GM10266 (cell line): ENCODE measurements at regions not wholly inside any gene's neighbourhood (a gene's known extent, or its start where the extent isn't known, plus 50 kb on each side); places are given as distances from the start of the nearest gene placed in this dataset.
"Not testable (repeated sequence)": the region's sequence is repeated elsewhere in the genome, so short reads cannot be mapped to it uniquely, and the experiment has no call there.

Experiments used
- DNase-seq: peaks from one replicate; pipeline ENCODE4 v3.0.0; 2012; ENCODE audit errors: extremely low spot score
- TF ChIP-seq, protein P1 (sequence below): IDR thresholded peaks from 2 replicates; pipeline ENCODE4 v1.5.1; 2012; ENCODE audit warnings: mild to moderate bottlenecking, low read depth; ENCODE audit not compliant: control insufficient read depth, insufficient read depth; ENCODE audit errors: missing control alignments

DNA sequence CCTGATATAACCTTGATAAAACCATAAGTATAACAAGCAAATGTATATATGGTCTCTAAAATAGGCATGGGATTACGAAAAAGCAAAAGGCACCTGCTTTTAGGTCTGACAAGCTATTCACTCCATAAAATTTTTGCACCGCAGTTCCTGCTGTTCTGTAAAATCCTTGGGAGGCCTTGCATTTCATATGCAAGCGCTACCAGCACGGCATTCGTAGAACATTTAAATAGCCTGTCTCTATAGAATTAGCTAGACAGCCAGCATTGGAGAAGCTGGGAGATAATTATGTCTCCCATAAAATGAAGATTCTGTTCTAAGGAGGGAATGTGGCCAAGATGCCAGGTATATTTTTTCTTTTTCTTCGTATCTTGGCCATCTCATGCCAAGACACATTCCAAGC lies 64.5 kb upstream of the ATXN1 start:
- TF ChIP-seq, protein P1, sequence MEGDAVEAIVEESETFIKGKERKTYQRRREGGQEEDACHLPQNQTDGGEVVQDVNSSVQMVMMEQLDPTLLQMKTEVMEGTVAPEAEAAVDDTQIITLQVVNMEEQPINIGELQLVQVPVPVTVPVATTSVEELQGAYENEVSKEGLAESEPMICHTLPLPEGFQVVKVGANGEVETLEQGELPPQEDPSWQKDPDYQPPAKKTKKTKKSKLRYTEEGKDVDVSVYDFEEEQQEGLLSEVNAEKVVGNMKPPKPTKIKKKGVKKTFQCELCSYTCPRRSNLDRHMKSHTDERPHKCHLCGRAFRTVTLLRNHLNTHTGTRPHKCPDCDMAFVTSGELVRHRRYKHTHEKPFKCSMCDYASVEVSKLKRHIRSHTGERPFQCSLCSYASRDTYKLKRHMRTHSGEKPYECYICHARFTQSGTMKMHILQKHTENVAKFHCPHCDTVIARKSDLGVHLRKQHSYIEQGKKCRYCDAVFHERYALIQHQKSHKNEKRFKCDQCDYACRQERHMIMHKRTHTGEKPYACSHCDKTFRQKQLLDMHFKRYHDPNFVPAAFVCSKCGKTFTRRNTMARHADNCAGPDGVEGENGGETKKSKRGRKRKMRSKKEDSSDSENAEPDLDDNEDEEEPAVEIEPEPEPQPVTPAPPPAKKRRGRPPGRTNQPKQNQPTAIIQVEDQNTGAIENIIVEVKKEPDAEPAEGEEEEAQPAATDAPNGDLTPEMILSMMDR, result no peak
- DNase-seq, result no peak

DNA sequence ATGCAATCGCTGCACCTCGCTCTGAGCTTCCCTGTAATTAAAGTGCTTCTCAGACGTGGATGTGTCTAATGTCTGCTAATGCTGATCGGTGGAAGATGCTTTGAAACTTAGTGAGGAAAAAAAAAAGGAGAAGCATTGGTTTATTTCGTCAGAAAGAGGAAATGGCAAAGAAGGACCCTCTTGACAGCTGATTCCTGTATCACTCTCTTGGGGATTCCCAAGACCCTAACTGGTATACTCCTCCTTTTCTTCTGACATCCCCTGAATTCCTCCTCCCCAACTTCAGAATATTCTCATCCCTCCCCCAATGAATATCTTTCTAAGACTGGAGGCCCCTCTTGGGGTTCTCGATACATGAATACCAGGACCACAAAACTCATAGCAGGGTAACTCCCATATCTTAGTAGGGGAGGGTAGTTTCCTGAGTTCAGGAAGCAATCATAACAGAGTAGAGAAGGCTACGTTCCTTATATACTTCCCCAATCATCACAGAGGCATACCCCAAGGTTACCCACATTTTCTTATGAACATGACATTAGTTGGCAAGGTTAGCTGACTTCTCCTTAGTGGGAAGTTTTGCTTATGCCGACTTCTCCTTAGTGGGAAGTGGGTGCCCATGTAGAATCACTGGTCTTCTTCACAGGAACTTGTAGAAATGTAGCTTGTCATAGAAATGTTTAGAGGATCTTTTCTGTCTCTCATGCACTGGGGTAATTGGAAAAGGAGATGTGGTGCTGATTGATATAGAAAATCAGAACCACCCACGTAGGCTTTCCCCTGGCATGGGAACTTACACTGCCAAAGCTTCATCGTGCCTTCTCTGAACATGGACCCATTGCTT lies 63.8 kb upstream of the ATXN1 start:
- TF ChIP-seq, protein P1, result no peak
- no peak for DNase-seq

DNA sequence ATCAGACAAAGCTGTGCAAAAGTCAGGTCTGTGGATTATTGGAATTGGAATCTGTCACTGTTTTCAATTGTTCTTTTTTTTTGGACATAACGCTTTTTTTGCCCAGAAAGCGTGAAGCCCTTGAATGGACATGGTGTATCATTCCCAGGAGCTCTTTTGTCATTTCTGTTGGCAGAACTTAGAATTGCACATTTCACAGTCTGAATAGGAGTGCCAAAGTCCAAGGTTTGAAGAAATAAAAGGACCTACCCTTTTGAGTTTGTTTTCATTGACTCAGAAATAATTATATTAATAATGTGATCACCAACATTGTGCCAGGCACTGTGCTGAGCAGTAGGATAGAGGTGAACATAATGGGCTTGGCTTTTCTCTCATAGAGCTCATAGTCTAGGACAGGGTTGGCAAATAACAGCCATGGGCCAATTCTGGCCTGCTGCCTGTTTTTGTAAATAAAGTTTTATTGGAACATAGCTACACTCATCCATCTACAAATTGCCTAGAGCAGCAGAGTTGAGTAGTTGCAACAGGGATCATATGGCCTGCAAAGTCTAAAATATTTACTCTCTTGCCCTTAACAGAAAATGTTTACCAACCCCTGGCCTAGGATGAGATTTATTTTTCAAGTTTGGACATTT lies 62.6 kb upstream of the ATXN1 start:
- TF ChIP-seq, protein P1, result no peak
- no peak for DNase-seq

DNA sequence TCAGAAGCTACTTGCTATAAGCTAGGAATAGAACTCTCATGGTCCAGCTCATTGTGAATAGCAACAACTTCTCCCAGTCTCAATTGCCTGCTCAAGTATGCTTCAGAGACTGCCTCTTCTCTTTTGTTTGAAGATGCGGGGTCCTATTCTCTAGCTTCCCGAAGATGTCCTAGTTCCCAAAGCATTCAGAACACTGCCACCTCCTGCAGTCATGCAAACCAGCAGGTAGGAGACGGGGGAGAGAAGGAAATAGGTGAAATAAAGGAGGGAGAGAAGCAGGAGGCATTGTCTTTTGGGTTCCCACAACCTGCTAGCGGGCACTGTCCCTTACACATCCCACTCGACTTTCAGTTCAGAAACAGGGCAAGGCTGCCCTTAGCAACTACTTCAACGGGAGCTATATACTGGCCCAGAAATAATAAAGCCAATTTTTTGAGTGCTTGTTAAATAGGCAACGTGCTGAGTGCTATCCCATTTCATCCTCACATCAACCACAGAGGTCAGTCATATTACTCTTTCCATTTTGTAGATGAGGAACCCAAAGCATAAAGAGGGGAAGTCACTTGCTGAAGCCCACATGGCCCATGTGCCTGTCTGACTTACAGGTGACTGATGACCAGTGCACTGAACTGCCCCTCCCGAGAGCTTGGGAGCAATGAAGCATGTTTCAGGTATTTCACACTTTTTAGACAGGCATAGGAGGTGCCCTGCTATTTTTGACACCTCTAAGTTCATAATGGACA lies 61.9 kb upstream of the ATXN1 start:
- TF ChIP-seq, protein P1, result no peak
- no peak for DNase-seq

DNA sequence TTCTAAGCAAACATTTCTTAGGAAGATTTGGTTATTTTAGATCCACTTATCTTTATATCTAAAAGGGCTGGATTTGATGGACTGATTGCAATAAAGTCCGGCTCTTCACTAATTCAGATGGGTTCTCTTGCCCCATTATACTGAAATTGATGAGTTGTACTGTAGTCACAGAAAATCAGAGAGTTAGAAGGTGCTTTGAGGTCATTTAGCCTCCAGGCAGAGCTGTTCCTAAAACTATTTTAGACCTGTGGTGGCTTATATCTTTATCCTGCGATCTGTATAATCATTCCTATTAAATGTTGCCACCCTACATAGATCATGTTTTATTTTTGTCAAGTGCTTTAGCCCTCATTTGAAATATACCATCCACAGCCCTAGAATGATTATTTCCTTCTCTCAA lies 61.3 kb upstream of the ATXN1 start:
- TF ChIP-seq, protein P1, result no peak
- no peak for DNase-seq

DNA sequence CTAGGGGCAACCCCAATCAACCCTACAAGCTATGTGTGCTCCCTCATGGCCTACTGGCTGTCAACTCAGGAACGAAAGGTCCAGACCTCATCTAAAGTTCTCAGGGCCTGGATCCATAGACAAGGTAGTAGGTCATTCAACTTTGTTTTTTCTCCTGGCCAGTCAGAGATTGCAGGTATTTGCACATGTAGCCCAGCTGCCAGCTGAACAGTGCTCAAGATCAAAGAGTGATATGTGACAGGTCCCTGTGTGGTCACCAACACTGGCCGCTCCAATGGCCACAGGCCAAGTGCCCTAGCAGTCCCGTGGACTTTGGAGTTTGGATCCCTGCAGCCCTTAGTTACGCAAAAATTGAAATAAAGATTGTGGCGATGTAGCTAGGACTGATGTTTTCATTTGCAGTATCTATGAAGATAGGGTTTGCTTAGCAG lies 60.6 kb upstream of the ATXN1 start:
- TF ChIP-seq, protein P1, result no peak
- DNase-seq, result no peak

DNA sequence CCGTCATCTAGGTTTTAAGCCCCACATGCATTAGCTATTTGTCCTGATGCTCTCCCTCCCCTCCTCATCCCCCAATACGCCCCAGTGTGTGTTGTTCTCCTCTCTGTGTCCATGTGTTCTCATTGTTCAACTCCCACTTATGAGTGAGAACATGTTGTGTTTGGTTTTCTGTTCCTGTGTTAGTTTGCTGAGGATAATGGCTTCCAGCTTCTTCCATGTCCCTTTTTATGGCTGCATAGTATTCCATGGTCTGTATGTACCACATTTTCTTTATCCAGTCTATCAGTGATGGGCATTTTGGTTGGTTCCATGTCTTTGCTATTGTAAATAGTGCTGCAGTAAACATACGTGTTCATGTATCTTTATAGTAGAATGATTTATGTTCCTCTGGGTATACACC lies 59.0 kb upstream of the ATXN1 start:
- not testable (repeated sequence) for DNase-seq
